GM12878 (cell line): ENCODE measurements at regions not wholly inside any gene's neighbourhood (a gene's known extent, or its start where the extent isn't known, plus 50 kb on each side); places are given as distances from the start of the nearest gene placed in this dataset.

Experiments used
- ATAC-seq: fragments of 200-7000 bp; cut with Tn5 transposase; 3 replicates; pipeline ENCODE4 v1.9.1; 2020; ENCODE audit warnings: mild to moderate bottlenecking, moderate library complexity
- BruUV-seq: library from RNA; stranded (reverse); fragments of 400-500 nt; replicated peaks from 2 replicates; lab custom pipeline; 2021; lab: Mats Ljungman, UMichigan
- CTCF ChIA-PET: fragments of 300-600 bp; sonication (Branson Sonifier 250); formaldehyde crosslinking; extraction: SDS; loops from one replicate; lab custom pipeline; 2021; ENCODE audit warnings: inconsistent platforms; lab: Yijun Ruan, JAX
- POLR2A ChIA-PET: fragments of 350-600 bp; formaldehyde crosslinking; extraction: SDS; loops from one replicate; lab custom pipeline; 2021; ENCODE audit warnings: inconsistent platforms; lab: Charles Lee
- RAD21 ChIA-PET: fragments of 300-600 bp; sonication (Branson Sonifier 250); formaldehyde crosslinking; loops from one replicate; lab custom pipeline; 2023; ENCODE audit warnings: antibody characterized with exemption; ENCODE audit not compliant: unreplicated experiment; lab: Charles Lee
- SMC1A ChIA-PET: fragments of 300-600 bp; sonication (Branson Sonifier 250); formaldehyde crosslinking; loops from one replicate; lab custom pipeline; 2023; ENCODE audit not compliant: unreplicated experiment, uncharacterized antibody; lab: Charles Lee
- DNase-seq: peaks from one replicate; pipeline ENCODE4 v3.0.0-alpha.2; 2011; ENCODE audit warnings: low read depth, low spot score
- FAIRE-seq: peaks from 3 replicates; lab custom pipeline; 2011; peaks lifted over from hg19 to GRCh38; lab: Jason Lieb, UNC
- H2AFZ ChIP-seq: 2 replicates; pipeline ENCODE4 v1.6.0; 2011; ENCODE audit warnings: low read depth, low read length, control low read depth; ENCODE audit not compliant: control insufficient read depth
- H3K27ac ChIP-seq: 2 replicates; pipeline ENCODE4 v1.5.1; 2011; ENCODE audit warnings: control low read depth; ENCODE audit not compliant: control insufficient read depth, insufficient read depth
- H3K27me3 ChIP-seq, 2 experiments: replicated peaks in 1 of 2; 2 replicates each; pipeline versions ENCODE4 v1.6.0 to v1.6.1; 2011; ENCODE audit warnings: low read length in 1 of 2; ENCODE audit not compliant: control insufficient read depth in 2 of 2, insufficient read depth in 2 of 2
- H3K36me3 ChIP-seq, 2 experiments: 2 replicates each; pipeline ENCODE4 v1.5.1; 2011; ENCODE audit warnings: low read length in 1 of 2; ENCODE audit not compliant: control insufficient read depth in 2 of 2, insufficient read depth in 2 of 2
- H3K4me1 ChIP-seq: 2 replicates; pipeline ENCODE4 v1.6.1; 2011; ENCODE audit warnings: mild to moderate bottlenecking, low read length, moderate library complexity, mixed read lengths; ENCODE audit not compliant: control insufficient read depth, insufficient read depth
- H3K4me2 ChIP-seq: 2 replicates; pipeline ENCODE4 v1.6.0; 2011; ENCODE audit warnings: control low read depth; ENCODE audit not compliant: control insufficient read depth, insufficient read depth
- H3K4me3 ChIP-seq: fragments of 200-600 bp; sonication (generic); 2 replicates; pipeline ENCODE4 v1.5.1; 2016
- H3K79me2 ChIP-seq: 2 replicates; pipeline ENCODE4 v1.6.0; 2011; ENCODE audit warnings: low read length; ENCODE audit not compliant: control insufficient read depth, insufficient read depth
- H3K9ac ChIP-seq: 2 replicates; pipeline ENCODE4 v1.8.0; 2011; ENCODE audit warnings: low read length, control low read depth, mixed read lengths; ENCODE audit not compliant: control insufficient read depth, insufficient read depth
- H3K9me3 ChIP-seq: replicated peaks from 3 replicates; pipeline ENCODE4 v1.5.1; 2011; ENCODE audit warnings: mild to moderate bottlenecking, low read length; ENCODE audit not compliant: control insufficient read depth, insufficient read depth
- H4K20me1 ChIP-seq: 2 replicates; pipeline ENCODE4 v1.6.0; 2011; ENCODE audit not compliant: control insufficient read depth, insufficient read depth
- CBFB ChIP-seq: IDR thresholded peaks from 2 replicates; pipeline ENCODE4 v1.6.1; 2016; ENCODE audit warnings: antibody characterized with exemption, low read depth
- CHD4 ChIP-seq: fragments of 200-600 bp; sonication (generic); IDR thresholded peaks from 2 replicates; pipeline ENCODE4 v1.6.1; 2016; ENCODE audit warnings: mild to moderate bottlenecking
- DPF2 ChIP-seq: fragments of 450-650 bp; IDR thresholded peaks from 2 replicates; pipeline ENCODE4 v1.6.1; 2017; ENCODE audit warnings: mild to moderate bottlenecking
- E4F1 ChIP-seq: fragments of 450-650 bp; IDR thresholded peaks from 2 replicates; pipeline ENCODE4 v1.6.1; 2018; ENCODE audit warnings: borderline replicate concordance, mild to moderate bottlenecking; ENCODE audit not compliant: partially characterized antibody
- EZH2 ChIP-seq: IDR thresholded peaks from 2 replicates; pipeline ENCODE4 v1.6.1; 2012; ENCODE audit warnings: low read depth, mild to moderate bottlenecking, control low read depth, inconsistent platforms, low read length, borderline replicate concordance; ENCODE audit not compliant: control insufficient read depth
- FOXK2 ChIP-seq: fragments of 450-650 bp; IDR thresholded peaks from 2 replicates; pipeline ENCODE4 v1.6.1; 2017; ENCODE audit warnings: mild to moderate bottlenecking, moderate library complexity
- LARP7 ChIP-seq: fragments of 450-650 bp; IDR thresholded peaks from 2 replicates; pipeline ENCODE4 v1.6.1; 2017; ENCODE audit warnings: mild to moderate bottlenecking
- MTA2 ChIP-seq: fragments of 450-650 bp; IDR thresholded peaks from 2 replicates; pipeline ENCODE4 v1.6.1; 2016; ENCODE audit warnings: low read depth, mild to moderate bottlenecking, moderate library complexity
- MTA3 ChIP-seq: IDR thresholded peaks from 2 replicates; pipeline ENCODE4 v1.6.1; 2012; ENCODE audit warnings: low read length, inconsistent platforms, borderline replicate concordance
- MYB ChIP-seq: fragments of 150-350 bp; IDR thresholded peaks from 2 replicates; pipeline ENCODE4 v1.6.1; 2014; ENCODE audit warnings: mild to moderate bottlenecking, low read depth, low read length, borderline replicate concordance
- POLR2A ChIP-seq: IDR thresholded peaks from 2 replicates; pipeline ENCODE4 v1.6.1; 2011; ENCODE audit warnings: low read depth, mild to moderate bottlenecking, low read length
- POLR2AphosphoS5 ChIP-seq: IDR thresholded peaks from 2 replicates; pipeline ENCODE4 v1.6.1; 2011; ENCODE audit warnings: mild to moderate bottlenecking, low read length, inconsistent platforms
- RAD51 ChIP-seq: fragments of 450-650 bp; IDR thresholded peaks from 2 replicates; pipeline ENCODE4 v1.6.1; 2016; ENCODE audit warnings: moderate library complexity, mild to moderate bottlenecking, inconsistent platforms
- RCOR1 ChIP-seq: conservative IDR thresholded peaks from 2 replicates; pipeline ENCODE4 v1.6.1; 2012; ENCODE audit warnings: low read depth, low read length, improper control_type of control experiment
- RUNX3 ChIP-seq: IDR thresholded peaks from 2 replicates; pipeline ENCODE4 v1.6.1; 2012; ENCODE audit warnings: low read length, inconsistent platforms
- SP1 ChIP-seq: IDR thresholded peaks from one replicate; pipeline ENCODE4 v1.6.1; 2011; ENCODE audit warnings: low read depth, low read length
- SRF ChIP-seq, 2 experiments: IDR thresholded peaks; 2 replicates each; pipeline ENCODE4 v1.6.1; 2011; ENCODE audit warnings: low read depth in 2 of 2, low read length in 2 of 2, mild to moderate bottlenecking in 1 of 2, moderate library complexity in 1 of 2
- WGBS: methylation state at CpG from one replicate; pipeline ENCODE4 v1.1.6; 2016; ENCODE audit warnings: low lambda C conversion rate; ENCODE audit not compliant: insufficient replicate concordance, insufficient coverage; ENCODE audit errors: missing lambda C conversion rate; 5-methylcytosine and 5-hydroxymethylcytosine counted together
- in situ Hi-C: fragments of 300-500 bp; cut with MboI; formaldehyde crosslinking; loops from 9 replicates; pipeline ENCODE4 v1.14.3; 2018; ENCODE audit warnings: mixed read lengths
- intact Hi-C: fragments of 100-400 bp; cut with micrococcal nuclease; formaldehyde crosslinking; loops from one replicate; pipeline ENCODE4 v1.14.2; 2022; ENCODE audit not compliant: unreplicated experiment

- no peaks in the 10 kb centered on the region for H3K4me1 ChIP-seq
- no peak overlapping the region for H3K4me3 ChIP-seq
- H3K27ac ChIP-seq, result no peak overlapping the region
- FAIRE-seq (no peak), DNase-seq (no peak), ATAC-seq (no peak)
- ChIA-PET SMC1A (no interaction called here), POLR2A (no interaction called here), CTCF (no interaction called here), RAD21 (no interaction called here)
- intact Hi-C loops (no loop called here), in situ Hi-C loops (no loop called here)
- TF ChIP-seq RAD51, result no peak
- no peak for TF ChIP-seq RUNX3
- TF ChIP-seq MTA2, result no peak
- no peak for TF ChIP-seq POLR2AphosphoS5
- TF ChIP-seq FOXK2, result no peak
- TF ChIP-seq E4F1, result no peak
- no peak for TF ChIP-seq SP1
- no peaks in the 10 kb centered on the region for H3K79me2 ChIP-seq
- no peaks in the 10 kb centered on the region for H4K20me1 ChIP-seq
- H3K9ac ChIP-seq, result no peak overlapping the region
- no peaks in the 10 kb centered on the region for H3K36me3 ChIP-seq
- H3K4me2 ChIP-seq, result no peak overlapping the region
- H3K9me3 ChIP-seq, result no peaks in the 10 kb centered on the region
- WGBS, result 0% methylated on average over 4 of the region's 4 CpGs
- no peak overlapping the region for H2AFZ ChIP-seq
- BruUV-seq, result no TSS peak
- H3K27me3 ChIP-seq, result no peaks in the 10 kb centered on the region
Measured at GRCh38 chr11:121700968-121701367, 248.2 kb upstream of the SORL1-AS1 start.

- ATAC-seq, result no peak
- Histone ChIP-seq H3K27me3 (no peaks in the 10 kb centered on the region), H3K36me3 (no peaks in the 10 kb centered on the region), H2AFZ (no peak overlapping the region), H3K4me3 (no peak overlapping the region), H3K4me2 (no peak overlapping the region), H3K27ac (no peak overlapping the region), H4K20me1 (no peaks in the 10 kb centered on the region), H3K4me1 (no peaks in the 10 kb centered on the region), H3K79me2 (no peaks in the 10 kb centered on the region), H3K9me3 (no peaks in the 10 kb centered on the region), H3K9ac (no peak overlapping the region)
- RAD21 ChIA-PET, result no interaction called here
- 45% methylated on average over 5 of the region's 5 CpGs for WGBS
- in situ Hi-C loops, result no loop called here
- SMC1A ChIA-PET, result no interaction called here
- POLR2A ChIA-PET, result no interaction called here
- CTCF ChIA-PET, result interaction anchor here (1.3 kb wide), 1 partner anchor 12 kb away, joined by 3 read pairs; no protein-coding TSS in a partner anchor
- no peak for FAIRE-seq
- no peak for DNase-seq
- no TSS peak for BruUV-seq
- intact Hi-C loops, result no loop called here
- TF ChIP-seq CBFB (no peak), FOXK2 (no peak), POLR2A (no peak), MYB (no peak), RCOR1 (no peak), DPF2 (no peak), MTA3 (no peak), CHD4 (no peak), E4F1 (no peak), EZH2 (no peak), SRF (IDR thresholded peaks at IDR 0.05; ENCODE audit: low read depth in 2 of 2, low read length in 2 of 2) (no peak), LARP7 (no peak)
Measured at GRCh38 chr11:121699801-121700200, 247.0 kb upstream of the SORL1-AS1 start.
